HG02938 (cell line): ENCODE measurements at regions not wholly inside any gene's neighbourhood (a gene's known extent, or its start where the extent isn't known, plus 50 kb on each side); places are given as distances from the start of the nearest gene placed in this dataset.
"Not testable (repeated sequence)": the region's sequence is repeated elsewhere in the genome, so short reads cannot be mapped to it uniquely, and the experiment has no call there.

ENCODE experiments used
- ATAC-seq: cut with Tn5 transposase; IDR thresholded peaks from one replicate; pipeline ENCODE4 v1.9.1; 2021; ENCODE audit warnings: mild to moderate bottlenecking, moderate library complexity; ENCODE audit not compliant: unreplicated experiment

- ATAC-seq, result no peak
Measured at GRCh38 chr18:66011916-66012315, 261.1 kb downstream of the CDH7 start.

- ATAC-seq, result no peak
Measured at GRCh38 chr18:66005831-66006588, 255.2 kb downstream of the CDH7 start.

- not testable (repeated sequence) for ATAC-seq
Measured at GRCh38 chr18:65998971-65999700, 248.3 kb downstream of the CDH7 start.

GRCh38 chr18:65995206-65995605 is 244.4 kb downstream of the CDH7 start:
- ATAC-seq, result no peak

- ATAC-seq, result no peak
Measured at GRCh38 chr18:65994302-65994701, 243.5 kb downstream of the CDH7 start.

GRCh38 chr18:65990944-65991708 is 240.3 kb downstream of the CDH7 start:
- ATAC-seq, result no peak

- no peak for ATAC-seq
Measured at GRCh38 chr18:65990174-65990690, 239.4 kb downstream of the CDH7 start.

GRCh38 chr18:65988972-65989371 is 238.2 kb downstream of the CDH7 start:
- no peak for ATAC-seq

GRCh38 chr18:65988386-65988785 is 237.6 kb downstream of the CDH7 start:
- ATAC-seq, result no peak

- no peak for ATAC-seq
Measured at GRCh38 chr18:65983750-65984149, 232.9 kb downstream of the CDH7 start.

- no peak for ATAC-seq
Measured at GRCh38 chr18:65975536-65975935, 224.7 kb downstream of the CDH7 start.

GRCh38 chr18:65974758-65975157 is 223.9 kb downstream of the CDH7 start:
- ATAC-seq, result no peak

- no peak for ATAC-seq
Measured at GRCh38 chr18:65968239-65969004, 217.6 kb downstream of the CDH7 start.

- ATAC-seq, result no peak
Measured at GRCh38 chr18:65955747-65956146, 204.9 kb downstream of the CDH7 start.

- no peak for ATAC-seq
Measured at GRCh38 chr18:65954372-65954771, 203.6 kb downstream of the CDH7 start.

- no peak for ATAC-seq
Measured at GRCh38 chr18:65946777-65947176, 196.0 kb downstream of the CDH7 start.

- ATAC-seq, result no peak
Measured at GRCh38 chr18:65943268-65943667, 192.5 kb downstream of the CDH7 start.

- ATAC-seq, result no peak
Measured at GRCh38 chr18:65942854-65943253, 192.0 kb downstream of the CDH7 start.

- no peak for ATAC-seq
Measured at GRCh38 chr18:65942104-65942503, 191.3 kb downstream of the CDH7 start.

- no peak for ATAC-seq
Measured at GRCh38 chr18:65941482-65941881, 190.7 kb downstream of the CDH7 start.
